Activated CD4-positive, alpha-beta T cell treated with anti-CD3 and anti-CD28 coated beads, Interleukin-2, amount 10 ng/mL, durations not matched to agents 7 days and 5 days (primary cell): ENCODE measurements at regions not wholly inside any gene's neighbourhood (a gene's known extent, or its start where the extent isn't known, plus 50 kb on each side); places are given as distances from the start of the nearest gene placed in this dataset.

Source experiments
- CTCF ChIA-PET: fragments of 350-600 bp; sonication (Branson Sonifier 250); formaldehyde crosslinking; loops from one replicate; lab custom pipeline; 2021; ENCODE audit warnings: antibody characterized with exemption; lab: Charles Lee
- POLR2A ChIA-PET: fragments of 350-600 bp; sonication (Branson Sonifier 250); formaldehyde crosslinking; loops from one replicate; lab custom pipeline; 2021; ENCODE audit warnings: antibody characterized with exemption; lab: Charles Lee
- DNase-seq: peaks from one replicate; pipeline ENCODE4 v3.0.0-alpha.2; 2020
- H3K27ac Mint-ChIP-seq: one replicate; pipeline ENCODE4 v1.8.0; 2021; ENCODE audit warnings: mild to moderate bottlenecking, moderate library complexity, mixed read lengths
- H3K27me3 Mint-ChIP-seq: one replicate; pipeline ENCODE4 v1.8.0; 2021; ENCODE audit warnings: mixed read lengths
- H3K36me3 Mint-ChIP-seq: one replicate; pipeline ENCODE4 v1.8.0; 2021; ENCODE audit warnings: low read depth, mixed read lengths
- H3K4me1 Mint-ChIP-seq: one replicate; pipeline ENCODE4 v1.8.0; 2021; ENCODE audit warnings: mixed read lengths
- H3K4me3 Mint-ChIP-seq: one replicate; pipeline ENCODE4 v1.8.0; 2021; ENCODE audit warnings: mild to moderate bottlenecking, moderate library complexity, mixed read lengths
- H3K9me3 Mint-ChIP-seq: one replicate; pipeline ENCODE4 v1.8.0; 2021; ENCODE audit warnings: mixed read lengths

DNA sequence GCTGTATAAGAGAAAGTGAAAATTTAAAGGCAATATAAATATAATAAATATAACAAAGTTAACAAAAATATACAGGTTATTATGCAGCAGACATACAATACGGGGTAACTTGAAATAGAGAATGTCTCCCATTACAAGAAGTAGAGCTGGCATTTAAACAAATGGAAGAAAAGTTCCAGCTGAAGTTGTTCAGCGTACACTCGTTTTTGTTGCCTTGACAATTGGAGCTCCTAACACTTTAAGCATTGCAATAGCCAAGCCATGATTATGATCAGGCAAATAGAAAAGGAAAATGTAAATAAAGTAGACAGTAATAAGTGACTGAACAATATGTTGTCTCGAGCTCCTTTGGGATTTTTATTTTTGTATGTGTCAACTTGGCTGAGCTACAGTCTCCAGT is 737.8 kb upstream of the CELF2 start:
- Mint-ChIP-seq H3K4me1 (no peaks in the 10 kb centered on the region), H3K36me3 (no peaks in the 10 kb centered on the region)

DNA sequence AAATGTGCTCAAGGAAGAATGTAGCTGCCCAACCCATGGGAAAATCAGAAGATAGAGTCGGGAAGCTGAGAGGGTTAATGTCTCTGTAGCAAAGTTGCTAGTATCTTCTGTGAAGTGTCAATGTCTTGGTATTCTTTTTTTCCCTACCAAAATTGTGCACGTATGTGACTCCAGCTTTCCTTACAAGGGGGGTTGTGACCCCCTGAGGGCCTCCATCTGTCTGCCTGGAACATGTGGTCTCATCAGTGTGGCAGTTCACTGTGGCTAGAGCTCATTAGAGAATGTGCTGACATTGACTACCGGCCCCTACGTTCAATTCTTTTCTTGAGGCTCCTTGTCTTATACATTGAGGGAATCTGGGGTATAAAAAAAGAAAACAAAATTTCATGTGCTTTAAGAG is 725.2 kb upstream of the CELF2 start:
- ChIA-PET POLR2A (no interaction called here), CTCF (interaction anchor here (0.6 to 0.8 kb wide), 2 partner anchors 98 to 137 kb away, joined by 3 read pairs; no protein-coding TSS in a partner anchor)
- Mint-ChIP-seq H3K4me1 (no peaks in the 10 kb centered on the region), H3K27ac (no peak overlapping the region), H3K36me3 (no peaks in the 10 kb centered on the region), H3K4me3 (no peak overlapping the region), H3K9me3 (peaks cover 2% of the 10 kb centered on the region), H3K27me3 (no peaks in the 10 kb centered on the region)
- DNase-seq: no peak

More for the DNA sequence above, 737.8 kb upstream of the CELF2 start:
- Mint-ChIP-seq H3K4me3 (no peak overlapping the region), H3K27ac (no peak overlapping the region), H3K9me3 (no peaks in the 10 kb centered on the region), H3K27me3 (no peaks in the 10 kb centered on the region)
- ChIA-PET CTCF (no interaction called here), POLR2A (no interaction called here)
- no peak for DNase-seq

DNA sequence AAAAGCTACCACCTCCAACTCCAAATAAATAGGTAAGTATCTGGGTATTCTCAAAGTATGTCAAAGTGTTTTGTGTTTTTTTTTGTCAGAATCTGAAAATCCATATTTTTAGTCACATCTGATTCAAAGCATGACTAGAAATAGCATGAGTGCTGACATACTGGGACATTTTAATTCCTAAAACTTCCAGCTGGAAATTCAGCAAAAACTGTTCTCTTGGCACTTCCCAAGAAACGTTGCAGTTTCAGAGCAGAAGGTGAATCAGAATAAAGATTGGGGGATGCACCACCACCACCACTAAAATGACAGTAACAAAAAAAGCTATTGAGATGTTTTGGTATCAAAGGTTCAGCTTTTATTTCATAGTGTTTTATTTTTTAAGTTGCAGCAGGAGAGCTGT is 724.6 kb upstream of the CELF2 start:
- CTCF ChIA-PET: interaction anchor here (0.6 to 0.8 kb wide), 2 partner anchors 98 to 138 kb away, joined by 3 read pairs; no protein-coding TSS in a partner anchor
- Mint-ChIP-seq H3K4me3 (no peak overlapping the region), H3K36me3 (no peaks in the 10 kb centered on the region)

DNA sequence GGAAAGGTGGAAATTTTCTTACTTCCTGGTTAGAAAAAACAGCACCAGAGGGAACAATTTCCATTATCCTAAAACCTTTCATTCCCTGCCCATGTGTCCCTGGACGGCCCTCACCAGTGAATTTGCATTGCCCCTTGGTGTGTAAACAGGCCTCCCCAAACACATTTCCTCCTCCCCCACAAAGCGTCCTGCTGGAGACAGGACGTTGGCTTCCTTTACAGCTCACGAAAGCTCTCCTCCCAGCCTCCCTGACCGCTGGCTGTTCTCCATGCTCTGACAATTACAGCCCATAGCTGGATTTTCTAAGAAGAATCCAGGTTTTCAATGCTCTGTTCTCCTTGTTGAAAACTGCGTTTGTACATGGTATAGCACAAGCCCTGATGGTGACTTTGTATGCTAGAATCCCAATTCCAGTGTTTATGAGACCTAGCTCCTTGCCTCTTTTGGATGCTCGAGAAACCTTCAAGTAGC is 724.2 kb upstream of the CELF2 start:
- ChIA-PET POLR2A (no interaction called here), CTCF (interaction anchor here (0.8 kb wide), 1 partner anchor 99 kb away, joined by 3 read pairs; no protein-coding TSS in a partner anchor)
- H3K27me3 Mint-ChIP-seq: no peaks in the 10 kb centered on the region
- peaks cover 2% of the 10 kb centered on the region for H3K9me3 Mint-ChIP-seq
- H3K36me3 Mint-ChIP-seq: no peaks in the 10 kb centered on the region
- no peaks in the 10 kb centered on the region for H3K4me1 Mint-ChIP-seq
- DNase-seq: no peak
- H3K27ac Mint-ChIP-seq: no peak overlapping the region
- H3K4me3 Mint-ChIP-seq: no peak overlapping the region

More for the DNA sequence above, 724.6 kb upstream of the CELF2 start:
- no peak overlapping the region for H3K27ac Mint-ChIP-seq
- no peaks in the 10 kb centered on the region for H3K4me1 Mint-ChIP-seq
- H3K27me3 Mint-ChIP-seq: no peaks in the 10 kb centered on the region
- POLR2A ChIA-PET: no interaction called here
- no peak for DNase-seq
- H3K9me3 Mint-ChIP-seq: peaks cover 2% of the 10 kb centered on the region

DNA sequence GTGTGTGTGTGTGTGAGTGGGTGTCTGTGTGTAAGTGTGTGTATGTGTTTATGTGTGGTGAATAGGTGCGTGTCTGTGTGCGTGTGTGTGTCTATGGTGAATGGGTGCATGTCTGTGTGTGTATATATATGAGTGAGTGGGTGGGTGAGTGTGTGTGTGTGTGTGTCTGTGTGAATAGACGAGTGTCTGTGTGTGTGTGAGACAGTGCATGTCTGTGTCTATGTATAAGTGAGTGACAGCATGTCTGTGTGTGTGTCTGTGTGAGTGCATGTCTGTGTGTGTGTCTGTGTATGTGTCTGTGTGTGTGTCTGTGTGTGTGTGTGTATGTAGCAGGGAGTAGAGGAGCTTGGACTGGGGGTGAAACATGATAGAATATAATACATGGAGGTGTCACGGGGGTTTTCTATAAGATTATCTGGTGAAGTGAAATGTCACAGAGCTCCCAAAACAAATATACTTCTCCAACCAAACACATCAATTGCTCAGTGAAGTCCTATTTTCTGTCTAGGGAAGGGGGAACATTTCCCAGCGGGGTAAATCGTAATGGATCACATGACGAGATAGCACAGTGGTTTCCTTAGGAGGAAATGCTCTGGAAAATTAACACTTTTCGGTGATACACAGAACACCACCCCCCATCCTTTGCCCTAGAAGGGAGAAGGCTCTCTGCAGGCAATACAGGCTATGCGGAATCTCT is 723.3 kb upstream of the CELF2 start:
- CTCF ChIA-PET: no interaction called here

DNA sequence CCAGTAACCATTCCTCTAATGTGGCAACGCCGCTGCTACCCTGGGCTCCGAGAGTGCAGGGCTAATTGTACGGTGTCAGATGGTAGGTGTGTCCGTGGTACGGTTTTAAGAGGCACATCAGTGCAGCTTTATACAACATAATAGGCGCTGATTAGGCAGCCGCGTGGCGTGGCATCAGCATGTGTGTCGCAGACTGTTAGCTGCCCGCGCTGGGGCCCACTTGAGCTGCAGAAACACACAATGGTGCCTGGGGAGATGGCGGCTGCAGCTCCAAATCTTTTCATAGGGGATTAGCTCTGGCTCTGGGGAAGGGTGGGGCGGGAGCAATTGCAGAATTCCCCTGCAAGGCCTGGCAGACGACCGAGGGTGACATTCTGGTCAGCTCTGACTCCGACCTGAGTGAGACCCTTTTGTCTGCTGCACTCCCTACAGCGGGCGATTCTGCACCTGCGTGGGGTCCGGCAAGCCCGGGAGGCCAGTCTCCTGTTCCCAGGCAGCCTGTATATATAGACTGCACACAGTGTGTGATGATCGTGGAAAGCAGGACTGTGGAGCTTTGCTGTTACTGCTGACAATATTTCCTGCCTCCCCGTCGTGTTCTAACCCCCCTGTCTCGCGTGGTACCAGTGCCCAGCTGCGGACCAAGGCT is 722.7 kb upstream of the CELF2 start:
- ChIA-PET CTCF (no interaction called here), POLR2A (no interaction called here)
- no peaks in the 10 kb centered on the region for H3K9me3 Mint-ChIP-seq
- no peak for DNase-seq
- H3K27ac Mint-ChIP-seq: no peak overlapping the region
- no peak overlapping the region for H3K4me3 Mint-ChIP-seq
- H3K36me3 Mint-ChIP-seq: no peaks in the 10 kb centered on the region
- H3K4me1 Mint-ChIP-seq: no peaks in the 10 kb centered on the region
- no peaks in the 10 kb centered on the region for H3K27me3 Mint-ChIP-seq

More for the DNA sequence above, 723.3 kb upstream of the CELF2 start:
- H3K4me3 Mint-ChIP-seq: no peak overlapping the region
- no peak overlapping the region for H3K27ac Mint-ChIP-seq
- no peaks in the 10 kb centered on the region for H3K27me3 Mint-ChIP-seq
- POLR2A ChIA-PET: no interaction called here
- no peak for DNase-seq
- H3K36me3 Mint-ChIP-seq: no peaks in the 10 kb centered on the region
- H3K4me1 Mint-ChIP-seq: no peaks in the 10 kb centered on the region
- H3K9me3 Mint-ChIP-seq: no peaks in the 10 kb centered on the region

DNA sequence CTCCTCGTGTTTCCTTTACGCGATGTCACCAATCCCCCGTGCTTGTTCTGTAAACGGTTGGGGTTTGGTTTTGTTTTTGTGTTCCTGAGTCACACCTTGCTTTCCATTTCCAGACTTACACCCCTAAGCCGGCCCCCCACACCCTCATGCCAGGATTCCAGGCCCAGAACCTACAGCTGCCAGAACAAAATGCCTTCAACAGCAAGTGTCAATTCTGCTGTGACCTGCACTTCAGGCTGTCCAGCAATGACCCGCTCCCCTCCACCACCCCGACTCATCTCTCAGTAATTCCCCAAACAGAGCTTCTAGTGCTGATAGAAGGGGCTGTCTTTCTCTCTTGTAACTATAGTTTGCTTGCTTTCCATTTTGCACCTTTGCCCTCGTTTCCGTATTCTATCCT is 722.1 kb upstream of the CELF2 start:
- no peak for DNase-seq
- Mint-ChIP-seq H3K27me3 (no peaks in the 10 kb centered on the region), H3K9me3 (no peaks in the 10 kb centered on the region), H3K4me1 (no peaks in the 10 kb centered on the region), H3K4me3 (no peak overlapping the region), H3K36me3 (no peaks in the 10 kb centered on the region), H3K27ac (no peak overlapping the region)
- POLR2A ChIA-PET: no interaction called here
- CTCF ChIA-PET: no interaction called here

DNA sequence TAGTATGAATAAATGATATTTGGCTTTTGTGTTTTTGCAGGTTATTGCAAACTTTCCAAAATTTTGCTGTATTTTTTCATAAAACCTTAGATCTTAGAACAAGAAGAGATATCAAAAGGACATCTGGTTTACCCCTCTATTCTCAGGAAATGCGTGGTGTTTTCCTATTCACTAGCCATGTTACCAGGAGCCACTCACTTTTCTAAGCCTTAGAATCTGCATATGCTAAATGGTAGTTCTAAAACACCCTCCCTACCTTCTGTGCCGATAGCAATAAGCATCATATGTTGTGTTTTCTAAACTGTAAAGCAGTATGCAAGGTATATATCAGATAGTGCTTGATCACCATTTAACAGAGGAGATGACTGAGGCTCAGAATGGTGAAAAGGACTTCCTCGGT is 715.0 kb upstream of the CELF2 start:
- Mint-ChIP-seq H3K27me3 (no peaks in the 10 kb centered on the region), H3K4me1 (no peaks in the 10 kb centered on the region)

DNA sequence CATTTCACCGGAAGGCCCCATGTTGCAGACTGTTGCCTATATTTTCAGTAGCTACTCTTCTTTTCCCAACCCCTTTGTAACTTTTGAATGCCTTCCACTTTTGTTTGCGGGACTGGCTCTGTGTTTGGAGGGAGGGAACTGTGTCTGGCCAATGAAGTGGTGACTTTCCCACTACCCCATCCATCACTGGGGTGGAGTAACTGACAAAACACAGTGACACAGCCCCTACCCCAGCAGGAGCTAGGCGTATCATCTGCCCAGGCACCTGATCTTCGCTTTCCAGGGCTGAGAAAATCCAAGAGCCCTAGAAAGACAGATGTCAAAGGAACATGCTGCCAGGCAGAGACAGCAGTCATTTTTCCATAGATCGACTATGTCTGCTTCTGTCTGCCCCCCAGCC is 710.6 kb upstream of the CELF2 start:
- no peaks in the 10 kb centered on the region for H3K36me3 Mint-ChIP-seq
- no peaks in the 10 kb centered on the region for H3K4me1 Mint-ChIP-seq
- DNase-seq: no peak
- H3K27me3 Mint-ChIP-seq: no peaks in the 10 kb centered on the region
- no peak overlapping the region for H3K4me3 Mint-ChIP-seq
- POLR2A ChIA-PET: no interaction called here
- H3K9me3 Mint-ChIP-seq: no peaks in the 10 kb centered on the region
- CTCF ChIA-PET: no interaction called here
- H3K27ac Mint-ChIP-seq: no peak overlapping the region

More for the DNA sequence above, 715.0 kb upstream of the CELF2 start:
- H3K36me3 Mint-ChIP-seq: no peaks in the 10 kb centered on the region
- no peak overlapping the region for H3K27ac Mint-ChIP-seq
- no peaks in the 10 kb centered on the region for H3K9me3 Mint-ChIP-seq
- ChIA-PET CTCF (no interaction called here), POLR2A (no interaction called here)
- DNase-seq: no peak
- H3K4me3 Mint-ChIP-seq: no peak overlapping the region

DNA sequence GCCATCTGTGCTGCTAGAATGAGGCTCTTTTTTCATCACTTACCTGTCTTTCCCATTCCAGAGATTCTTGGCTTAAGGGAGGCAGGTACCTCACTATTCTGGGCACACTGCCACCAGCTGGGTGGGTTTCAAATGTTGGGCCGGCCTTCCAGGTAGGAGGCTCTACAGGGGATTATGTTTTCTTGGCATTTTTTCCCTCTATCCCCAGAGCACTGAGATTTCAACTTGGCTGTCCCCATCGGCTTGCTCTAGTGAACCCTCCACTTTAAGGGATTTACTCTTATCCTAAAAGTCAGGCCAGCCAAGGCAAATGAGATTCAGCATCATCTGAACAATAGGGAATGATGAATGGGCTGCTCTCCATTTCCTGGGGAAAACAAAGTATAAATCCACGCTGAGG is 710.1 kb upstream of the CELF2 start:
- Mint-ChIP-seq H3K27me3 (no peaks in the 10 kb centered on the region), H3K4me1 (no peaks in the 10 kb centered on the region), H3K9me3 (no peaks in the 10 kb centered on the region), H3K4me3 (no peak overlapping the region), H3K36me3 (no peaks in the 10 kb centered on the region), H3K27ac (no peak overlapping the region)
- POLR2A ChIA-PET: no interaction called here
- CTCF ChIA-PET: no interaction called here
- no peak for DNase-seq

DNA sequence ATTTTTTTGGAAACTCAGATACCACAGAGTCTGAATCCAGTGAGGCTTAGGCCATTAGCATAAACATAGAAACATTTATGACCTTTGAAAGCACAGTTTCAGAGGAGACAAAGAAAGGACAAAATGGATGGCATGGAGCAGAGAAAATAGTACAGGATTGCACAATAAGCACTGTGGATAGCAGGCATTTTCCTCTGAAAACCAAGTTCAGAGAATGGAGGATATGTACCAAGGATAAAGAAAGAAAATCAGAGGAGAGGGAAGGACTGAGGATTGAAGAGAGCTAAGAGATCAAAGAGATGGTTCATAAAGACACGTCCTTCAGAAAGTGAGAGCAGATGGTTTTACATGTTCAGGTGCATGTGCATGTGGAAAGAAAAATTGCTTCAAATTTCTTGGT is 707.2 kb upstream of the CELF2 start:
- no peak overlapping the region for H3K4me3 Mint-ChIP-seq

DNA sequence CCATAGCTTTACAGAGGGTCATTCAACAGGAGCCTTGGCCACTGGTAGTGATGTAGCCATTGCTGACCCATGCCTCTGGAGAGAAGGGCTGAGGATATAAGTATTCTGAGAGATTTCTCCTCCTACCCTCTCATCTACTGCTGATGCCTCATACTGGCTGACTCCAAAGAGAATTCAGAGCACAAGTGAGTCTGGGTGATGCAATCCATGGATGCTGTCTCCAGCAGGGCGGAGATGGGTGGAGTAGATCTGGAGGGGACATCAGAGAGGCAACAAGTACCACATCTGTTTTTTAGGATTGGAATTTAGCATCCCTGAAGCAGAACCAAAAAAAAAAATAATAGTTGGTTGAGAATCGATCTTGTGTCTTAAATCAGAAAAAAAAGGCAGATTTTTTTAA is 705.7 kb upstream of the CELF2 start:
- no peak overlapping the region for H3K27ac Mint-ChIP-seq
- H3K4me3 Mint-ChIP-seq: no peak overlapping the region
- DNase-seq: no peak
- no peaks in the 10 kb centered on the region for H3K9me3 Mint-ChIP-seq
- no peaks in the 10 kb centered on the region for H3K4me1 Mint-ChIP-seq
- no peaks in the 10 kb centered on the region for H3K27me3 Mint-ChIP-seq
- CTCF ChIA-PET: interaction anchor here (0.6 kb wide), 1 partner anchor 55 kb away, joined by 7 read pairs; no protein-coding TSS in a partner anchor
- POLR2A ChIA-PET: interaction anchor here (0.6 kb wide), 1 partner anchor 208 kb away, joined by 5 read pairs; no protein-coding TSS in a partner anchor
- H3K36me3 Mint-ChIP-seq: no peaks in the 10 kb centered on the region

More for the DNA sequence above, 707.2 kb upstream of the CELF2 start:
- ChIA-PET POLR2A (no interaction called here), CTCF (interaction anchor here (1.4 kb wide), 1 partner anchor 18 kb away, joined by 3 read pairs; no protein-coding TSS in a partner anchor)
- H3K27me3 Mint-ChIP-seq: no peaks in the 10 kb centered on the region
- H3K36me3 Mint-ChIP-seq: no peaks in the 10 kb centered on the region
- H3K9me3 Mint-ChIP-seq: no peaks in the 10 kb centered on the region
- H3K4me1 Mint-ChIP-seq: no peaks in the 10 kb centered on the region
- no peak for DNase-seq
- no peak overlapping the region for H3K27ac Mint-ChIP-seq

DNA sequence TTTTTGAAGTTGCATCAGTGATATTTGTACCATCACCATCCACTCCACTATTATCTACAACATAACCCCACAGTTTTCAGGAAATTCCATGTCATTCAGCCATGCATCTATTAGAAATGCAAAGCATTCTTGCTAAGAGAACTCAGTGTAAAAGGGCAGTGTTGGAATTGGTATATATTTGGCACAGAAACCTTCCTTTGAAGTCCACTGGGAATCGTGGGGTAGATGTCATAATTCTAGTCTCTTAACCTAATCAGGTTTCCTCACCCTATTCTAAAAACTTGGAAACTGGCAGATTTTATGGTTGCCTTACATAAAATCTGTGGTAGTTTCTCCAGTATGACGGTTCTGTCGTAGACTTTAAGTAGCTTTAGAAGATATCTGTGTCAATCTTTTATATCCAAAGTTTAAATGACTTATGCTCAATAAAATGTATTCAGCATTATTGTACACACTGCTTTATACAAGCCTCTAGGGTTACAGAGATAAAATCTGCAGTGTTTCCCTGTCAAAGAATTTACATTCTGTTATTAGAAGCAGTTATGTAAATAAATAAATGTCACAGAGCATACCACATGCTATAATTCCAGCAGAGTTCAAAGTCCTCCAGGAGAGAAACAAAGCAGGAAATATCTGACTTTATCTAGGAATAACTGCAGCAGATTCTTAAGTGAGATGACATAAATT is 704.4 kb upstream of the CELF2 start:
- POLR2A ChIA-PET: no interaction called here
- no peak for DNase-seq
- H3K27me3 Mint-ChIP-seq: no peaks in the 10 kb centered on the region
- no peaks in the 10 kb centered on the region for H3K36me3 Mint-ChIP-seq
- H3K4me1 Mint-ChIP-seq: no peaks in the 10 kb centered on the region
- CTCF ChIA-PET: no interaction called here
- no peak overlapping the region for H3K4me3 Mint-ChIP-seq
- H3K27ac Mint-ChIP-seq: no peak overlapping the region
- no peaks in the 10 kb centered on the region for H3K9me3 Mint-ChIP-seq
